GM19193 (cell line): ENCODE measurements at regions not wholly inside any gene's neighbourhood (a gene's known extent, or its start where the extent isn't known, plus 50 kb on each side); places are given as distances from the start of the nearest gene placed in this dataset.

ENCODE experiments used
- POLR2A ChIP-seq: IDR thresholded peaks from 4 replicates; pipeline ENCODE4 v1.6.1; 2011; ENCODE audit not compliant: insufficient read depth, insufficient read length; ENCODE audit errors: extremely low read depth

DNA sequence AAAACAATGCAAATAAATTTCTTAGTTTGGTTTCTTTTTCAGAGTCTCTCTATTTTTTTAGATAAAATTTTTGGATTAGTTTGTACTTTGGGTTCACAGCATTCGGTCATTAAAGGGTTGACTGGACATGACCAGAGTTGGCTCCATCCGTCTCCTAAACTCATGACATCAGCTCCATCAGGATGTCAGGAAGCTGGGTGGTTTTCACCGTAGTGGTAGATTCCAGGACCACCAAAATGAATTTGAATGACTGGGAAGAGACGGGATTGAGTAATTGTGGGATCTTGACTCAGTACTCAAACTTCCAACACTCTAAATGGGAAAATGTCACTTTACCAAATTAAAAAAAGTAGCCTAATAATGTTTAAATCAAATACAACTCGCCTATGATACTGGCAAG, 279.2 kb upstream of the DUSP10 start:
- no peak for TF ChIP-seq POLR2A

- no peak for TF ChIP-seq POLR2A
Observed at GRCh38 chr1:222020553-222020952, 278.7 kb upstream of the DUSP10 start.

GRCh38 chr1:222019029-222019428, 277.1 kb upstream of the DUSP10 start:
- no peak for TF ChIP-seq POLR2A

DNA sequence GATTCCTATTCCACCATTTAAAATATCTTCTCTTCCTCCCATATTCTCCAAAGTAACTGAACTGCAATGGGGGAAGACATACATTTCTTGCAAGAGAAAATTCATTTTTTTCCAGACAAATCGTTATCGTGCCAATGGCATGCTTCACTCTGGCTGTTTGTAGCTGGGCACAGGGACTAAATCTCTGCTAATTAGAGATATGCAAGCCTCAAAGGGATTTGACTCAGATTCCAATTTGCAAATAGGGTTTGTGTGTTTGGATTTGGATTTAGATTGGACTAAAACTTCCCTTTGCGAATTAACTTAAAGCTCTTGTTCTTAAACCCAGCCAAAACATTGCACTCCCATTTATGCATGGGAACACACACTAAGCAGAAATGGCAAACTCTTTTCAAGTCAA, 276.2 kb upstream of the DUSP10 start:
- no peak for TF ChIP-seq POLR2A

GRCh38 chr1:222015686-222016085, 273.8 kb upstream of the DUSP10 start:
- TF ChIP-seq POLR2A, result no peak

- TF ChIP-seq POLR2A, result no peak
Observed at GRCh38 chr1:222014001-222014400, 272.1 kb upstream of the DUSP10 start.

GRCh38 chr1:222012816-222013215, 270.9 kb upstream of the DUSP10 start:
- TF ChIP-seq POLR2A, result no peak

- TF ChIP-seq POLR2A, result no peak
Observed at GRCh38 chr1:222010306-222010705, 268.4 kb upstream of the DUSP10 start.

DNA sequence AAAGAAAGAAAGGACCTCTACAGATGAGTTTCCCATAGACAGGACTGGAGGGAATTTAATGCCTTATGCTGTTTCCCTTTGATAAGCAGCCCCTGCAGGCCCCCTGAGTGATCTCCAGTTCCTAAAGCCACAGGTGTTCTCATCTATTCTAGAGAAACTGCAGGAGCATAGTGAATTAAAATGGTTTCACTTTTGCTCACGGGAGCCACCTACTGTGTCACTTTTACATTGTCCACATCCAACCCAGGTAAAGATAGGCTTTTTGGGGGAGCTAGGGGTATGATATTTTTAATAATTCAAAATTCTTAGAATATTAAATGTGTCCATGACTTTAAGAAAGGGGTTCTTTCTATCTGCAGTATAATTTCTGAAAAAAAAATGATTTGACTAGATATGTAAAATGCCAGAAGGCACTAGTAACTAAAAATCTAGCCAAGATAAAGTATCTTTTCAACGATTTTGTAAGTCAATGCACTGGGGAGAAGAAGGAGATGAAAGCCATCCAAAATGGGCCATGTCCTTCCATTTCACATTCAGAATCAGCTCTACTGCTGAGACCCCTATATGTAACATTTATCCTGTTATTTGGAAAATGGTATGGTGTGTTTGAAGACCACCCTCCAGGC, 267.3 kb upstream of the DUSP10 start:
- TF ChIP-seq POLR2A, result no peak

- TF ChIP-seq POLR2A, result no peak
Observed at GRCh38 chr1:222006715-222007114, 264.8 kb upstream of the DUSP10 start.

DNA sequence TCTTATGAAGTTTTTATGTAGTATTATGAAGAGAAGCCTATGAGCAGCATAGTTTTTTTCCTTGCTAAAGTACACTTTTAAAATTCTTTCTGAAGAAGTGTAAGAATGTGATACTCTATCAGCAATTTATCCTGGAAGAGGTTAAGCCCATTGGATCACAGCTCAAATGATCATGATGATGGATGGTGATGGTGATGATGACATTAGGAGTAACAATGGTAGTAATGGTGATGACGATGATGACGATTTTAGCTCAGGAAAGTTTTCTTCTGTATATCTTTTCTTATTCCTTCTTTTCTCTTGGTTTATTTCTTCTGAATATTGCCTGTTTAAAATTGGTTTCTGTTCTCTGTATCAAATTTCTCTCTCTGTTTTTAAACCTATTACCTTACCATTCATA, 262.9 kb upstream of the DUSP10 start:
- no peak for TF ChIP-seq POLR2A

DNA sequence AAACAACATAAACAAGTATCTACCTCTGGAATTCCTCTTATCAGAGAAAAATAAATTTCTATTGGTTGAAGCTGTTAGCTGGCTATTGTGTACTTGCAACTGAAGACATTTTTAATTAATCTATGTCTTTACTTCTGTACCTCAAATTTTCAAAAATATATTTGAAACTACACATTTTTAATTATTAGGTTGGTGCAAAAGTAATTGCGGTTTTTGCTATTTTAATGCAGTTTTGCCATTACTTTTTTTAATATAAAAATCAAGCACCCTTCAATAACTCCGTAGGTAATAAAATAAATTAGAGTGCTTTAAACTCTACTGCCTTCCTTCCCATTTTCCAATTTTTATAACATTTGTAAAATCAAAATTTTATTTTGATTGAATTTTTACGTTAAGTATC, 262.1 kb upstream of the DUSP10 start:
- TF ChIP-seq POLR2A, result no peak

DNA sequence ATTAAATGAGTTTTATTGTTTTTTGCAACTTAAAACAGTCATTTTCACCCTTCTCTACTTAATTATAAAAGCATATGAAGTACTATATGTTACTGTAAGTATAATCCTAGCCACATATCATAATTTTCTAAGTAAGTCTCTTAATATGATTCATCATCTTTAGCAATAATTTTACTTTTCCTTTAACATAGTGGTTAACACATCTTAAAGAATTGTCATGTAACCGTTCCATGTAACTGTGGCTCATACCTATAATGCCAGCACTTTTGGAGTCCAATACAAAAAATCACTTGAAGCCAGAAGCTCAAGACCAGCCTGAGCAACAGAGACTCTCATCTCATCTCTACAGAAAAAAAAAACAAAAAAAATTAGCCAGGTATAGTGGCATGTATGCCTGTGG, 260.6 kb upstream of the DUSP10 start:
- TF ChIP-seq POLR2A, result no peak

GRCh38 chr1:222000131-222000530, 258.2 kb upstream of the DUSP10 start:
- TF ChIP-seq POLR2A, result no peak

DNA sequence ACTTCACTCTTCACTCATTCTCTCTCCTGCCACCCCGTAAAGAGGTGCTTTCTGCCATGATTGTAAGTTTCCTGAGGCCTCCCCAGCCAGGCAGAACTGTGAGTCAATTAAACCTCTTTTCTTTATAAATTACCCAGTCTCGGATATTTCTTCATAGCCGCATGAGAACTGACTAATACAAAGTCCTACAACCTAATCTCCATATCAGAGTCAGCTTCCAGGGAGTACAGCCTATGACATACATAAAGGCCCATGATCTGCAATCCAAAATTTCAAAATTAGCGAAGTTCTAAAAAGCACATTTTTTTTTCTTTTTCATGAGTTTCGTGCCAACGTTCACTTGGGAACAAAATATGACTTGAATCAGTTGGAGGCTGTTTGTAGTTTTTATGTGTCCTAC, 256.9 kb upstream of the DUSP10 start:
- no peak for TF ChIP-seq POLR2A

GRCh38 chr1:221998186-221998612, 256.3 kb upstream of the DUSP10 start:
- TF ChIP-seq POLR2A, result no peak

- no peak for TF ChIP-seq POLR2A
Observed at GRCh38 chr1:221994939-221995338, 253.1 kb upstream of the DUSP10 start.

DNA sequence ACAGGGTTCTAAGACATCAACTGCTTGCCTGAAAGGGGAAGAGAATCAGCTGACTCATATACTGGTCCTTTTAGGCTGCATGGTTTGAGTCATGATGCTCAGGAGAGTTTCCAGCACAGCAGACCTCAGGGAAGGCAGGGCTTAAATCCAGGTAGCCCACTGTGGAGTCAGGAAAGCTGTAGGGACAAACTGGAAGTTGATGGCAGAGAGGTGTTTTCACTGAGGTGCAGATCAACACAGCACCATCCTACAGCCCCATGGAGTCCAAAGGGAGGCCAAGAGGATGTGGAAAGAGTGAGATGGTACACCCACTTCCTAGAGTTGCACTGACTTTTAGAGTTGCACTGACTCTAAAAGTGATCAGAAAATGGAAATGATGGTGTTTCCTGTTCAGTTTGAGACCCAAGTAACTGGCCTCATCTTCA, 252.4 kb upstream of the DUSP10 start:
- no peak for TF ChIP-seq POLR2A

DNA sequence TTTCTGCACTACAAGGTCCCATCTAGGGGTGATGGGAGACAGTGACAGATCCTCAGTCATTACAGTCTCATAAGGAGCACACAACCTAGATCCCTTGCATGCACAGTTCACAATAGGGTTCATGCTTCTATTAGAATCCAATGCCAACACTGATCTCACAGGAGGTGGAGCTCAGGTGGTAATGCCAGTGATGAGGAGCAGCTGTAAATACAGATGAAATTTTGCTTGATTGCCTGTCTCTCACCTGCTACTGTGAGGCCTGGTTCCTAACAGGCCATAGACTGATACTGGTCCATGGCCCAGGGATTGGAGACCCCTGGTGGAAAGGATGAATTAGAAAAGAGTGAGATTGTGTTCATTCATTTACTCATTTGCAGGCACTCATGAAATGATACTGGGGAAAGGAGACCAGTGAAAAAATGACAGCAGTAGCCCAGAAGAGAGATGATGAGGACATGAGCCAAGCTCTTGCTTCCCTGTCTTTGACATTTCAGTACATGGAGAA, 251.6 kb upstream of the DUSP10 start:
- no peak for TF ChIP-seq POLR2A
